GM12878 (cell line): ENCODE measurements at regions not wholly inside any gene's neighbourhood (a gene's known extent, or its start where the extent isn't known, plus 50 kb on each side); places are given as distances from the start of the nearest gene placed in this dataset.

Experiments
- ATAC-seq: fragments of 200-7000 bp; cut with Tn5 transposase; 3 replicates; pipeline ENCODE4 v1.9.1; 2020; ENCODE audit warnings: mild to moderate bottlenecking, moderate library complexity
- BruUV-seq: library from RNA; stranded (reverse); fragments of 400-500 nt; replicated peaks from 2 replicates; lab custom pipeline; 2021; lab: Mats Ljungman, UMichigan
- CTCF ChIA-PET: fragments of 300-600 bp; sonication (Branson Sonifier 250); formaldehyde crosslinking; extraction: SDS; loops from one replicate; lab custom pipeline; 2021; ENCODE audit warnings: inconsistent platforms; lab: Yijun Ruan, JAX
- POLR2A ChIA-PET: fragments of 350-600 bp; formaldehyde crosslinking; extraction: SDS; loops from one replicate; lab custom pipeline; 2021; ENCODE audit warnings: inconsistent platforms; lab: Charles Lee
- RAD21 ChIA-PET: fragments of 300-600 bp; sonication (Branson Sonifier 250); formaldehyde crosslinking; loops from one replicate; lab custom pipeline; 2023; ENCODE audit warnings: antibody characterized with exemption; ENCODE audit not compliant: unreplicated experiment; lab: Charles Lee
- SMC1A ChIA-PET: fragments of 300-600 bp; sonication (Branson Sonifier 250); formaldehyde crosslinking; loops from one replicate; lab custom pipeline; 2023; ENCODE audit not compliant: unreplicated experiment, uncharacterized antibody; lab: Charles Lee
- DNase-seq: peaks from one replicate; pipeline ENCODE4 v3.0.0-alpha.2; 2011; ENCODE audit warnings: low read depth, low spot score
- FAIRE-seq: peaks from 3 replicates; lab custom pipeline; 2011; peaks lifted over from hg19 to GRCh38; lab: Jason Lieb, UNC
- H2AFZ ChIP-seq: 2 replicates; pipeline ENCODE4 v1.6.0; 2011; ENCODE audit warnings: low read depth, low read length, control low read depth; ENCODE audit not compliant: control insufficient read depth
- H3K27ac ChIP-seq: 2 replicates; pipeline ENCODE4 v1.5.1; 2011; ENCODE audit warnings: control low read depth; ENCODE audit not compliant: control insufficient read depth, insufficient read depth
- H3K27me3 ChIP-seq, 2 experiments: replicated peaks in 1 of 2; 2 replicates each; pipeline versions ENCODE4 v1.6.0 to v1.6.1; 2011; ENCODE audit warnings: low read length in 1 of 2; ENCODE audit not compliant: control insufficient read depth in 2 of 2, insufficient read depth in 2 of 2
- H3K36me3 ChIP-seq, 2 experiments: 2 replicates each; pipeline ENCODE4 v1.5.1; 2011; ENCODE audit warnings: low read length in 1 of 2; ENCODE audit not compliant: control insufficient read depth in 2 of 2, insufficient read depth in 2 of 2
- H3K4me1 ChIP-seq: 2 replicates; pipeline ENCODE4 v1.6.1; 2011; ENCODE audit warnings: mild to moderate bottlenecking, low read length, moderate library complexity, mixed read lengths; ENCODE audit not compliant: control insufficient read depth, insufficient read depth
- H3K4me2 ChIP-seq: 2 replicates; pipeline ENCODE4 v1.6.0; 2011; ENCODE audit warnings: control low read depth; ENCODE audit not compliant: control insufficient read depth, insufficient read depth
- H3K4me3 ChIP-seq: fragments of 200-600 bp; sonication (generic); 2 replicates; pipeline ENCODE4 v1.5.1; 2016
- H3K79me2 ChIP-seq: 2 replicates; pipeline ENCODE4 v1.6.0; 2011; ENCODE audit warnings: low read length; ENCODE audit not compliant: control insufficient read depth, insufficient read depth
- H3K9ac ChIP-seq: 2 replicates; pipeline ENCODE4 v1.8.0; 2011; ENCODE audit warnings: low read length, control low read depth, mixed read lengths; ENCODE audit not compliant: control insufficient read depth, insufficient read depth
- H3K9me3 ChIP-seq: replicated peaks from 3 replicates; pipeline ENCODE4 v1.5.1; 2011; ENCODE audit warnings: mild to moderate bottlenecking, low read length; ENCODE audit not compliant: control insufficient read depth, insufficient read depth
- H4K20me1 ChIP-seq: 2 replicates; pipeline ENCODE4 v1.6.0; 2011; ENCODE audit not compliant: control insufficient read depth, insufficient read depth
- ATF3 ChIP-seq: IDR thresholded peaks from 2 replicates; pipeline ENCODE4 v1.6.1; 2011; ENCODE audit warnings: low read depth, mild to moderate bottlenecking, low read length, moderate library complexity, borderline replicate concordance; ENCODE audit errors: extremely low read depth
- CBFB ChIP-seq: IDR thresholded peaks from 2 replicates; pipeline ENCODE4 v1.6.1; 2016; ENCODE audit warnings: antibody characterized with exemption, low read depth
- GABPA ChIP-seq: IDR thresholded peaks from 2 replicates; pipeline ENCODE4 v1.6.1; 2014; ENCODE audit warnings: antibody characterized with exemption, low read depth, mild to moderate bottlenecking, inconsistent platforms
- IKZF1 ChIP-seq: fragments of 450-650 bp; conservative IDR thresholded peaks from 2 replicates; pipeline ENCODE4 v1.6.1; 2017; ENCODE audit warnings: antibody characterized with exemption, mild to moderate bottlenecking
- IKZF2 ChIP-seq, 2 experiments: fragments of 450-650 bp; IDR thresholded peaks; 2 replicates each; pipeline ENCODE4 v1.6.1; 2017; ENCODE audit warnings: mild to moderate bottlenecking in 2 of 2, moderate library complexity in 2 of 2
- MTA2 ChIP-seq: fragments of 450-650 bp; IDR thresholded peaks from 2 replicates; pipeline ENCODE4 v1.6.1; 2016; ENCODE audit warnings: low read depth, mild to moderate bottlenecking, moderate library complexity
- NFIC ChIP-seq: IDR thresholded peaks from 2 replicates; pipeline ENCODE4 v1.6.1; 2012; ENCODE audit warnings: low read depth, mild to moderate bottlenecking, inconsistent platforms, low read length, moderate library complexity
- TCF12 ChIP-seq: IDR thresholded peaks from 2 replicates; pipeline ENCODE4 v1.6.1; 2011; ENCODE audit warnings: low read depth, mild to moderate bottlenecking, low read length
- ZBED1 ChIP-seq: IDR thresholded peaks from 2 replicates; pipeline ENCODE4 v1.6.1; 2016; ENCODE audit warnings: borderline replicate concordance
- ZNF217 ChIP-seq: fragments of 450-650 bp; IDR thresholded peaks from 2 replicates; pipeline ENCODE4 v1.6.1; 2017; ENCODE audit warnings: antibody characterized with exemption, mild to moderate bottlenecking
- WGBS: methylation state at CpG from one replicate; pipeline ENCODE4 v1.1.6; 2016; ENCODE audit warnings: low lambda C conversion rate; ENCODE audit not compliant: insufficient replicate concordance, insufficient coverage; ENCODE audit errors: missing lambda C conversion rate; 5-methylcytosine and 5-hydroxymethylcytosine counted together
- in situ Hi-C: fragments of 300-500 bp; cut with MboI; formaldehyde crosslinking; loops from 9 replicates; pipeline ENCODE4 v1.14.3; 2018; ENCODE audit warnings: mixed read lengths
- intact Hi-C: fragments of 100-400 bp; cut with micrococcal nuclease; formaldehyde crosslinking; loops from one replicate; pipeline ENCODE4 v1.14.2; 2022; ENCODE audit not compliant: unreplicated experiment

- no peak overlapping the region for H3K4me3 ChIP-seq
- intact Hi-C loops, result no loop called here
- FAIRE-seq, result no peak
- ChIA-PET POLR2A (interaction anchor here (0.6 kb wide), 1 partner anchor 17 kb away, joined by 3 read pairs; no protein-coding TSS in a partner anchor), RAD21 (interaction anchor here (0.8 kb wide), 1 partner anchor 28 kb away, joined by 3 read pairs; no protein-coding TSS in a partner anchor), CTCF (interaction anchor here (1.0 kb wide), 1 partner anchor 291 kb away, joined by 3 read pairs; no protein-coding TSS in a partner anchor), SMC1A (interaction anchor here (0.7 to 1.2 kb wide), 2 partner anchors 252 to 256 kb away, joined by 3 read pairs; no protein-coding TSS in a partner anchor)
- no peak for DNase-seq
- BruUV-seq, result no TSS peak
- H4K20me1 ChIP-seq, result no peaks in the 10 kb centered on the region
- H3K4me2 ChIP-seq, result no peak overlapping the region
- no peaks in the 10 kb centered on the region for H3K4me1 ChIP-seq
- in situ Hi-C loops, result no loop called here
- ATAC-seq, result no peak
- no peaks in the 10 kb centered on the region for H3K36me3 ChIP-seq
- H3K79me2 ChIP-seq, result no peaks in the 10 kb centered on the region
- no peak overlapping the region for H2AFZ ChIP-seq
- no peak overlapping the region for H3K27ac ChIP-seq
- H3K27me3 ChIP-seq, result no peaks in the 10 kb centered on the region
- no peaks in the 10 kb centered on the region for H3K9me3 ChIP-seq
- 33% methylated on average over 8 of the region's 8 CpGs for WGBS
- TF ChIP-seq GABPA (no peak), IKZF2 (IDR thresholded peaks at IDR 0.05) (peak; percentile 31 to 53; a peak in 2 of 4 replicates), CBFB (no peak), NFIC (no peak), ZNF217 (no peak), IKZF1 (0 out of 2 replicates have a peak, but pooled peaks have one; percentile 17), ZBED1 (no peak), MTA2 (peak; percentile 44; the same call in 1 of the 2 replicates), ATF3 (no peak), TCF12 (no peak)
- no peak overlapping the region for H3K9ac ChIP-seq
Observed at GRCh38 chr1:8266436-8267165, 51.3 kb upstream of the SLC45A1 start.
